ENCODE measurements at regions not wholly inside any gene's neighbourhood (a gene's known extent, or its start where the extent isn't known, plus 50 kb on each side); places are given as distances from the start of the nearest gene placed in this dataset.

- DNase-seq (ENCODE audit: low spot score): peak; percentile 93
Observed at GRCh38 chr15:69893863-69894262, 203.9 kb downstream of the TLE3 start.

GRCh38 chr15:69895202-69895601 is 202.5 kb downstream of the TLE3 start:
- DNase-seq (ENCODE audit: low spot score): no peak

DNA sequence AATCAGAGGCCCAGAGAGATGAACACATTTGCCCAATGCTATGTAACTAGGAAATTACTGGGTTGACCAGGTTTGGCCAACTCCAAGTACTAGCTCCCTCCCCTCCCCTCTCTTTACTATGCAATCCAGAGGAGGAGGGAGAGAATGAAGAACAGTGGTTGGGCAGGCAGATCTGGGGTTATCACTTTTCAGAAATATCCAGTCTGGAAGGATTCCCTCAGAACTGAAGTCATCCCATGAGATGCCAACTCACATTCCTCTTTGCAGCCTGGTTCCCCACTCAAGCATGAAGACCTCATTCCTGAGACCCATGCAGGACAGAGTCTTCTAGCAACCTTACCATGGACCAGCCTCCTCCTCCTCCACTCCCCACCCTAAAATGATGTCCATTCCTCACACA is 201.1 kb downstream of the TLE3 start:
- no peak for DNase-seq (ENCODE audit: low spot score)

- DNase-seq (ENCODE audit: low spot score): no peak
Observed at GRCh38 chr15:69897061-69897460, 200.7 kb downstream of the TLE3 start.

- DNase-seq (ENCODE audit: low spot score): no peak
Observed at GRCh38 chr15:69897471-69898237, 200.1 kb downstream of the TLE3 start.

DNA sequence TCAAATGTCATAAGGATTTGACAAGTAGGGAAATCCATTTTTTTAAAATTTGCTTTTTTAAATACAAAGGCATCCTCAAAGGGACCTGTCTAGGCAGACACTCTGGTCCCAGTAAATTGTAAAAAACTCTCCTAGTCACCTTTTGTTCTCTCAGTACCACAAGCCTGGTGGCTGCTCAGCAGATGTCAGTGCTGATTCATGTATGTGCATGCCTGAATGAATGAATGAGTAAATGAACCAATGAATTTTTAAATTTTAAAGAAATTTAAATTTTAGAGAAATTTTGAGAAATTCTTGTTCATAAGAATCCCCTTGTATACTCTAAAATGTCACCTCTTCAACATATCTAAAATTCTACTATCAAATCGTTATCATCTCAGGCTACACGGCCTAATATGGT is 199.5 kb downstream of the TLE3 start:
- no peak for DNase-seq (ENCODE audit: low spot score)

GRCh38 chr15:69902414-69903062 is 195.2 kb downstream of the TLE3 start:
- no peak for DNase-seq (ENCODE audit: low spot score)

- DNase-seq (ENCODE audit: low spot score): peak; percentile 66
Observed at GRCh38 chr15:69903470-69904469, 193.9 kb downstream of the TLE3 start.

- peak; percentile 43 for DNase-seq (ENCODE audit: low spot score)
Observed at GRCh38 chr15:69906256-69907185, 191.2 kb downstream of the TLE3 start.

GRCh38 chr15:69908060-69908459 is 189.7 kb downstream of the TLE3 start:
- no peak for DNase-seq (ENCODE audit: low spot score)

DNA sequence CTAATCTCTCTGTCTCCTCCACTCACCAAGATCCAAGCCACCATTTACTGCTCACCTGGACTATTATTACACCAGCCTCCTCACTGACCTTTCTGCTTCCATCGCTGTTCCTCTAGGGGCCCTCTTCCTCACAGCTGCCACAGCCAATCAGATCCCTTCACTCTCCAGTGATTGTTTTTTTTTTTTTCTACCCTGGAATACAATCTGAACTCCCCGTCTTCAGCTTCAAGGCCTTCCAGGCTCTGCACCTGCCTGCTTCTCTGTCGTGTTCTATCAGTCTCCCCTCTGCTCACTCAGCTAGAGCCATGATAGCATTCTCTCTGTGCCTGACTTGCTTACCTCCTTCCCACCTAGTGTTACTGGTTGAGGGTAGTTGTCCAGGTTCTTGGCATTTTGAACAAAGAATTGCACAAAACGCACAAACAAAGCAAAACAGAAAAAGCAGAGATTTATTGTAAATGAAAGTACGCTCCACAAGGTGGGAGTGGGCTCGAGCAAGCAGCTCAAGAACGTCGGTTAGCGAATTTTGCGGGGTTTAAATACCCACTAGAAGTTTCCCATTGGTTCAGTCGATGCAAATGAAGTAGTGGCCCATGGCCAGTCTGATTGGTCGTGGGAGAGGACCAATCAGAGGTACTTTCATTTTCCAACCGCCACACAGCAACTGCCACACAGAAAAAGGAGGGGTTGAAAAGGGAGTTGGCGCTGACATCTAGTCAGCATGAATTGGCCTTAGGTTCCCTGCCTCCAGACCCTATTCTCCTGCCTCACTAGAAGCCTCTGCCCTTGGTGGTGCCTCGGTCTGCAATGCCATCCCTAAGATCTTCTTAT is 188.9 kb downstream of the TLE3 start:
- DNase-seq (ENCODE audit: low spot score): no peak

DNA sequence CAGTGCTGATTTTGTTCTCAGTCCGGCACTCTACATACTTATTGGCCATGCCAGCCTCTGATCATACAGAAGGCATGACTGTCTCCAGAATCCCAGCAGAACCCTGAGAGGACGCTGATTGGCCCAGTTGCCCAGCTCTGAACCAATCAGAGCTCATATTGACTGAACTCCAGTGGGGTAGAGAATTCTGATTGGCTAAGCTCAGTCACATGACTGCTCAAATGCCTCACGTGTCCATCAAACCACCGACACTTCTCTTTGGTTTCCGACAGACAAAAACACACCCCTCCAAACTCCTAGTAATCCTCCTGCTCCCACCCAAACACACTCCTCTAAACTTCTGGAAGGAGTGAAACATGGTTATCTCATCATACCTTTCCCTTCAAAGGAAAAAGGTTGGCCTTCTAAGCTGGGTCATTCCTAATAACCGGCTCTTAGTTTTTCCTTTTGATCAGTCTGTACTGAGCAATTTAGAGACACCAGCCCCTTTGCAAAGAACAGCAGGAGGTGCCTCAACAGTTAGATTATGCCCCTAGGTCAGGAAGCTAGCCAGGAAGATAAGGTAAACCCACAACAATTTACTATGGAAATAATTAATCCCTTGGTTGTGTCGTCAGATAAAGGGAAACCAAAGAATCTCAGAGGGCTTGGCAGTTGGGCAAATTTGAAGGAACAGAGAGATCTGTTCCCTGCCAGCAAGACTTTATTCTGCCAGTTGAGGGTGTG is 187.8 kb downstream of the TLE3 start:
- DNase-seq (ENCODE audit: low spot score): no peak

- DNase-seq (ENCODE audit: low spot score): no peak
Observed at GRCh38 chr15:69910514-69910913, 187.2 kb downstream of the TLE3 start.

DNA sequence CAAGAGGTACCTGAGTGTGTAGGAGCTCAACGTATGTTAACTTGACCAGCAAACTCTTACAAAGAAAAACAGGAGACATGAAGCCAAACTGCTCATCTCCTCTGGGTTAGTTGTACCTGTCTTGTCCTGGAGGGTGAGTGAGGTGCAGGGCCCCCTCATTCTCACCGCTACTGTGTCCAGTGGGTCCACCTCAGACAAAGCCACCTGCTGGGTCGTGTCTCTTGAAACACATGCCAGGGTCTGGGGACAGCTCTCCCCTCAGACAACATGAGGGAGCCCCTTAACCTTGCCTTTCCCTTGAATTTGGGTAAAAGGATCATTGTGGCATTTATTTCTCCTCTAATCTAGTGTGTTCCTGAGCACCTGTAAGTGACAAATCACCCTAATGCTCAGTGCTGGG is 185.6 kb downstream of the TLE3 start:
- no peak for DNase-seq (ENCODE audit: low spot score)

GRCh38 chr15:69914040-69914439 is 183.7 kb downstream of the TLE3 start:
- no peak for DNase-seq (ENCODE audit: low spot score)

DNA sequence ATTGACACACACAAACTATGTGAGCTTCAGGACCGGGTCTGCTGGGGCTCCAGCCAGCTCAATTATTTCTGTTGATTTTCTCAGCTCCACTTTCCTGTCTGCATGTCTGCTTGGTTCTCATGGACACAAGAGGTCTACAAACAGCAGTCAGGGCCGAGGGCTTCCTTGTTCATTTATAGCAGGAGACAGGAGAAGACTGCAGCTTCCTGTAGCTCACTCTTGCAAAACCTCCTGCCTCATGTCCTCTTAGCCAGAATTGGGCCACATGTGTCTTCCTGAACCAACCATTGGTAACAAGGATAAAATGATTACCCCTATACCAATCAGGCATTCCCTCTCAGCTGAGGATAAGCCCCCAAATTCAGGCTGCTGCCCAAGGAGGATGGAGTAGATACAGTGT is 182.8 kb downstream of the TLE3 start:
- no peak for DNase-seq (ENCODE audit: low spot score)

DNA sequence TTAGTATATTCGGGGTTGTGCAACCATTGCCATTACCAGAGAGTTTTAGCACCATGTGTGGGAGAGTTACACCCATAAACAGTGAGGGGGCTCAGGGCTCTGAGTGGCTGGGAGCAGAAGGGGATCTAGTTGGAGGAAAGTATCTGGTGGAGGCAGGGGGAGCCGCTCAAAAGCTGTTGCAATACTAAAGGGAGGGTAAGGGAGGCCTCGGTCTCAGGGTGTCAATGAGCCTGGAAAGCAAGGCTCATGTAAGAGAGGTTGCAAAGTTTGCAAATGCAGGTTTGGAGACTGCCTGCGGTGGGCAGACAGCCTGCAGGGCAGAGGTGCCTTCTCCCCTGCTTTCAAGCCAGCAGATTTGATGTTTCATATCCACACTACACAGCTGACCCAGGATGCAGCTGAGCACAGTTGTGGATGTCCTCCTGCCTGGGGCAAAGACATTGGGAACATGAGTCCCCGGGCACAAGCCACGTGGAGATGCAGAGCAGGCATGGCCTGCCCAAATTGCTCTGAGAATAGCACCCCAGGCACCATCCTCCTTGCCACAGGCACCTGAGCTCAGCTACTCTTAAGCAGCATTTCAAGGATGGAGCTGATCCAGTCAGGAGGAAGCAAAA is 181.4 kb downstream of the TLE3 start:
- no peak for DNase-seq (ENCODE audit: low spot score)

DNA sequence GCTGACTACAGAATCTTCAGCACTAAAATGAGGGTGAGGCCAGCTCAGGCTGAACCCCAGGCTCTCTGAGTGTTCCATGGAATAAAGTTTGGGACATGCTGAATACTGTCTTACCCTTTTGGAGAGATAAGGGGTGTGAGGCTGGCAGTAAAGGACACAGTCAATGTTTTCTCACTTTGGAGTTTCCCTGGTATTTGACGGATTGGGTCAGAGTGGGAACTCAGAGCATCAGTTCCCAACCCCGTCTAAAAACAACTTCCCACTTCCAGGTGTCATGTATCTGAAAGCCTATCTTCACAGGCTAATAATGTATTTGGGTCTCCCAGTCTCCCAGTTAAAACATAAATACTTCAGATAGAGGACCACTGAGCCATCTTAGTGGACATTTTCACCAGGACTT is 180.7 kb downstream of the TLE3 start:
- DNase-seq (ENCODE audit: low spot score): no peak

DNA sequence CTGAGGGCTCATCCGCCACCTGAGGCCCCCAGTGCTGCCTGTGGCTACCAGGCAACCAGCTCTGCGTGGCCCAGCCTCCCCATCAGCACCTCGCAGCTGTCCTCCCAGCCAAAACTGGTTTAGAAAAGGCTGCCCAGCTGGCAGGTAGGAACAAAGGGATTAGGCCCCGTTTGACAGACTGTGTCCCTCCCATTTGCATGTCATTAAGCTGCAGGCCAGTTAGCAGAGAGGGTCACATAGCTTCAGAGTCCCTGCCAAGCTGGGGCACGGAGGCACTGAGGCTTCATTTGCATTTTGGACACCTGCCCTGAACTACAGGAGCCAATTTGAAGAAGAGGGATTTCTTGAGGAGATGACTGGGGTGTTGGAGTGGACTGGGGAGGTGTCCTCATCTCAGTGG is 177.9 kb downstream of the TLE3 start:
- no peak for DNase-seq (ENCODE audit: low spot score)

Measured in AG20443 (cell line).